WI38 (cell line): ENCODE measurements at regions not wholly inside any gene's neighbourhood (a gene's known extent, or its start where the extent isn't known, plus 50 kb on each side); places are given as distances from the start of the nearest gene placed in this dataset.
"Not testable (repeated sequence)": the region's sequence is repeated elsewhere in the genome, so short reads cannot be mapped to it uniquely, and the experiment has no call there.

Experiments used
- H3K4me3 ChIP-seq: 2 replicates; pipeline ENCODE4 v1.5.1; 2011; ENCODE audit warnings: low read depth, mild to moderate bottlenecking, control low read depth, low read length
- TF ChIP-seq, protein P1 (sequence below): IDR thresholded peaks from 2 replicates; pipeline ENCODE4 v1.5.1; 2012; ENCODE audit warnings: low read depth, mild to moderate bottlenecking, control low read depth, low read length

DNA sequence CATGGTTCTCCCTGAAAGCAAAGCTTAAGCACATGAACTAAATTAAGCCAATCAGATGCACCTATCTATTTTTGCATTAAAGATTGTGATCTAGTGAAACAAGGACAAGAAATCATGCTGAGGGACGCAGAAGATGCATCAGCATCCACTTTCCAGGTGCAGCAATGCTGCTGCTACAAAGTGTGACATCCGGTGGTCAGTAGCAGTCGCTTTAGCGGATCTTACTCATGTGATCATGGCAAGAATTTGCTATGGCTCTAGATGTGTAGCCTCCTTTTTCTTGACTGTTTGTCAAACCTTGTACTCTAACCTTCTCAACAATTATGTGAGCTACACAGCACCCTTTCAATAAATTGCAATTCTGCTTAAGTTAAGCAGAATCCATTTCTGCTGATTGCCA lies 126.8 kb upstream of the SMLR1 start:
- H3K4me3 ChIP-seq, result no peak overlapping the region
- TF ChIP-seq, protein P1, sequence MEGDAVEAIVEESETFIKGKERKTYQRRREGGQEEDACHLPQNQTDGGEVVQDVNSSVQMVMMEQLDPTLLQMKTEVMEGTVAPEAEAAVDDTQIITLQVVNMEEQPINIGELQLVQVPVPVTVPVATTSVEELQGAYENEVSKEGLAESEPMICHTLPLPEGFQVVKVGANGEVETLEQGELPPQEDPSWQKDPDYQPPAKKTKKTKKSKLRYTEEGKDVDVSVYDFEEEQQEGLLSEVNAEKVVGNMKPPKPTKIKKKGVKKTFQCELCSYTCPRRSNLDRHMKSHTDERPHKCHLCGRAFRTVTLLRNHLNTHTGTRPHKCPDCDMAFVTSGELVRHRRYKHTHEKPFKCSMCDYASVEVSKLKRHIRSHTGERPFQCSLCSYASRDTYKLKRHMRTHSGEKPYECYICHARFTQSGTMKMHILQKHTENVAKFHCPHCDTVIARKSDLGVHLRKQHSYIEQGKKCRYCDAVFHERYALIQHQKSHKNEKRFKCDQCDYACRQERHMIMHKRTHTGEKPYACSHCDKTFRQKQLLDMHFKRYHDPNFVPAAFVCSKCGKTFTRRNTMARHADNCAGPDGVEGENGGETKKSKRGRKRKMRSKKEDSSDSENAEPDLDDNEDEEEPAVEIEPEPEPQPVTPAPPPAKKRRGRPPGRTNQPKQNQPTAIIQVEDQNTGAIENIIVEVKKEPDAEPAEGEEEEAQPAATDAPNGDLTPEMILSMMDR, result no peak

DNA sequence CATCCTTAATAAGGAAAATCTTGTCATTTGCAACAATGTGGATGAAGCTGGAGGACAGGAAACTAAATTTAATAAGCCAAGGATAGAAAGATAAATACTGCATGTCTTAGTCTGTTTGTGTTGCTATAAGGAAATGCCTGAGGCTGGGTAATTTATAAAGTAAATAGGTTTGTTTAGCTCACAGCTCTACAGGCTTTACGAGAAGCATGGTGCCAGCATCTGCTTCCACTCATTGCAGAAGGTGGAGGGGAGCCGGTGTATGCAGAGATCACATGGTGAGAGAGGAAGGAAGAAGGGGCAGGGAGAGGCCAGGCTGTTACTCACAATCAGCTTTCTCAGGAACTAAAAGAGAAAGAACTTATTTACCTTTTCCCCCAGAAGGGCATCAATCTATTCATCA lies 118.9 kb upstream of the SMLR1 start:
- no peak overlapping the region for H3K4me3 ChIP-seq
- TF ChIP-seq, protein P1, result no peak

DNA sequence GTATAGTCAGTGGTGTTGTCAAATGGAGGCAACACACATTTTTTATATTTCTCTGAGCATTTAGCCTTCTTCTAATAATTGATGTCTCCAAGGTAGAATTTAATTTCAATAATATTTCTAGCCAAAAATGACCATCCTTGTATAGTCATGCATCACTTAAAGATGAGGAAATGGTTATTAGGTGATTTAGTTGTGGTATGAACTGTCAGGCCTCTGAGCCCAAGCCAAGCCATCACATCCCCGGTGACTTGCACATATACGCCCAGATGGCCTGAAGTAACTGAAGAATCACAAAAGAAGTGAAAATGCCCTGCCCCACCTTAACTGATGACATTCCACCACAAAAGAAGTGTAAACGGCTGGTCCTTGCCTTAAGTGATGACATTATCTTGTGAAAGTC lies 115.6 kb upstream of the SMLR1 start:
- not testable (repeated sequence) for H3K4me3 ChIP-seq

DNA sequence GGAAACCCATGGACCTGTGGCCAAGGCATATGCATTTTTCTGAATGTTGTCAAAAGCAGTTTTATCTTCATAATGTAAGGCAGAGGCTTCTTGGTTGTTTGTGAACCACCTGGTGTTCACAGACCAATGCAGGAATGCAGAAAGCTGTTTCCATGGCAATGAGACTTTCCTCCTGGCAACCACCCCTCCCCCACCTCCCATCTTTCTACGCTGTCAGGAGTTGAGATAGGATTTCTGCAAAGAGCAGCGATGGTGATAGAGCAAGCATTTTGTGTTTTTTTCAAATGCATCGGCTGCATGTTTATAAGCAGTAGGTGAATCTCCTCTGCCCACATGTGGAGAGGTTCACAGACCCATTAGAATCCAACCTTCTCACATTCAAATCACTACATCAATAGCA lies 114.1 kb upstream of the SMLR1 start:
- H3K4me3 ChIP-seq, result no peak overlapping the region

DNA sequence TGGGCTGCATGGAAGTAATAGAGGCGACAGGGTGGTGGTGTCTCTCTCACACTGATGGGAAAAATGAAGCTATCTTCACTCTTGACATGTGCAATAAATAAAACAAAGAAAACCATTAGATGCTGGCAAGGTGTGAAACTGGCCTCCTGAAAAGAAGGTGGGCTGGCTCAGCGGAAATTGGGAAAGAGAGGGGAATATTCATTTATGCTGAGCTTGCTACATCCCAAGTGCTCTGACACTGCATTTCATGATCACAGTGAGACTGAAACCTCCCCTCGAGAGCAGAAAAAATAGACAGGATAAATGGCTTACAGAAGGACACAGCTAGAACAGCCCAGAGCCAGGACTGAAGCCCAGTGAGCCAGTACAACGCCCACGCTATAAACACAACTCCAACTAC lies 112.1 kb upstream of the SMLR1 start:
- no peak overlapping the region for H3K4me3 ChIP-seq
- TF ChIP-seq, protein P1, result no peak

More for the DNA sequence above, 114.1 kb upstream of the SMLR1 start:
- TF ChIP-seq, protein P1, result no peak

DNA sequence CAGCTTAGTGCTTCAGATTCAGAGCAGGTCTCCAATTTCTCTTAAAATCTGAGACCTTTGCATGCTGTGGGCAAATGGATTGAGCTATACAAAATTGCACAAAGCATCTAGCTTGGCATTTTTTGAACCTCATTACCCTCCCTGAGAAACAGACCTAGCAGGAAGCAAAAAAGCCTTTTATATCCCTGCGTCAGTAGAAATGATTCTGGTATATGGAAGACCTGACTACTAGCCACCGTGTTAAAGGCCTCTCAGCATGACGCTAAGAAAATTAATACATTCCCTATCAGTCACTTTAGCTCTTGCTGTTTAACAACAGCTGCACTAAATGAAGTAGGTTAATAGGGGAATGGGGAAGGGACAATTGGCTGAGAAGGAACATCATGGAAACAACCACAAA lies 110.7 kb upstream of the SMLR1 start:
- H3K4me3 ChIP-seq, result no peak overlapping the region
- TF ChIP-seq, protein P1, result no peak

DNA sequence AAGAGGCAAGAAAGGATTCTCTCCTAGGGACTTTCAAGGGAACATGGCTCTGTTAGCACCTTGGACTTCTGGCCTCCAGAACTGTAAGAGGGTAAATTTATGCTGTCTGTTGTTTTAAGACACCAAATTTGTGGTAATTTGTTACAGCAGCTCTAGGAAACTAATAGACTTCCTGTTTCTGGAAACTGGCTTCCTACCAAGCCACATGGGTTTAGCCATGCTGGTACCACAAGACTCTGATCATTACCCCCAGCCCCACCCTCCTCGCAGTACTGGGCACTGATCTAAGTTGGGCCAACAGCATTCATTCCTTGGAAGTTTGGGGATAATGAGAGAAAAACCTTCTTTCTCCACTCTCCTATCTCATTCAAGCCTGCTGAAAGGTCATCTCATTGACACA lies 109.5 kb upstream of the SMLR1 start:
- no peak overlapping the region for H3K4me3 ChIP-seq
- TF ChIP-seq, protein P1, result no peak

DNA sequence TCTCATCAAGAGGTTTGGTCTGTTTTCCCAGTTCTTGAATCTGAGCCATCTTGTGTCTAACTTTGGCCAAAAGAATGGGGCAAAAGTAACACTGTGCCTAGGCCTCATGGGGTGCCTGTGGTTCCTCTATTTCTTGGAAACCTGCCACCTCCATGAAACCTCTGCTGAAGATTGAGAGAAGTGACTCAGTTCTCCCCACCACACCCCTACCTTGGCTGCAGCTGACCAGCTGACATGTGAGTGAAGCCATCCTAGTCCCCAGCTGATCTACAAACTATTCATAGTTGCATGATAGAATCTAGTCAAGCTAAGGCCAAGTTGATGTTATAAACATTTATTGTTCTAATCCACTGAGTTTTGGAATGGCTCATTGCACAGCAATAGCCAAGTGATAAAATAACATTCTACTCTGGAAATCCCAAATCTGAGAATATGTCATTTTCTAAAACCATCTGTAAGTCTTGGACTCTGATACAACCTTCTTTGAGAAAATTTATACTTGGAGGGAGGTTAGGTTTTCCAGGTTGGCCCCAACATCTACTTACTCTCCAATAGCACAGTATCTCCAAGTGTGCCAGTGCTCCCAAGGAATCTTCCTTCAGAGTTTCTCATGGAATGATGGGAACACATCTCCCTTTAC lies 107.0 kb upstream of the SMLR1 start:
- H3K4me3 ChIP-seq, result no peak overlapping the region
- TF ChIP-seq, protein P1, result no peak
